H1 (cell line): ENCODE measurements at regions not wholly inside any gene's neighbourhood (a gene's known extent, or its start where the extent isn't known, plus 50 kb on each side); places are given as distances from the start of the nearest gene placed in this dataset.

Experiments
- TF ChIP-seq, protein P1 (sequence below): fragments of 300-600 bp; sonication (generic); IDR thresholded peaks from 2 replicates; pipeline ENCODE4 v1.7.1; 2012; ENCODE audit warnings: low read length, moderate library complexity, mild to moderate bottlenecking, inconsistent platforms; ENCODE audit not compliant: insufficient replicate concordance
- TF ChIP-seq, protein P2 (sequence below): IDR thresholded peaks from 2 replicates; pipeline ENCODE4 v1.6.1; 2011; ENCODE audit warnings: low read depth, mild to moderate bottlenecking, low read length; ENCODE audit not compliant: insufficient read depth

DNA sequence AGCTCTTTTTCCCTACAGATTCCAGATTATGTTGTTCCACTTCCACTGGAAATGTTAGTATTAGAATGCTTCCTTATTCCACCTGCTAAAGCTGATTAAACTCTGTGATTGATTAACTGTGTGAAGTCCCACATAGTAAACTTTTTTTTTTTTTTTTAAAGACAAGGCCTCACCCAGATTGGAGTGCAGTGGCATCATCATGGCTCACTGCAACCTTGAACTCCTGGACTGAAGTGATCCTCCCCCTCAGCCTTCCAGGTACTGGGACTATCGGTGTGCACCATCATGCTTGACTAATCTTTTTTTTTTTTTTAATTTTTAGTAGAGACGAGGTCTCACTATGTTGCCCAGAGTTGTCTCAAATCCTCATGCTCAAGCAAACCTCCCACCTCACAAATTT, 108.5 kb upstream of the RBMS1 start (continued):
- TF ChIP-seq, protein P1, sequence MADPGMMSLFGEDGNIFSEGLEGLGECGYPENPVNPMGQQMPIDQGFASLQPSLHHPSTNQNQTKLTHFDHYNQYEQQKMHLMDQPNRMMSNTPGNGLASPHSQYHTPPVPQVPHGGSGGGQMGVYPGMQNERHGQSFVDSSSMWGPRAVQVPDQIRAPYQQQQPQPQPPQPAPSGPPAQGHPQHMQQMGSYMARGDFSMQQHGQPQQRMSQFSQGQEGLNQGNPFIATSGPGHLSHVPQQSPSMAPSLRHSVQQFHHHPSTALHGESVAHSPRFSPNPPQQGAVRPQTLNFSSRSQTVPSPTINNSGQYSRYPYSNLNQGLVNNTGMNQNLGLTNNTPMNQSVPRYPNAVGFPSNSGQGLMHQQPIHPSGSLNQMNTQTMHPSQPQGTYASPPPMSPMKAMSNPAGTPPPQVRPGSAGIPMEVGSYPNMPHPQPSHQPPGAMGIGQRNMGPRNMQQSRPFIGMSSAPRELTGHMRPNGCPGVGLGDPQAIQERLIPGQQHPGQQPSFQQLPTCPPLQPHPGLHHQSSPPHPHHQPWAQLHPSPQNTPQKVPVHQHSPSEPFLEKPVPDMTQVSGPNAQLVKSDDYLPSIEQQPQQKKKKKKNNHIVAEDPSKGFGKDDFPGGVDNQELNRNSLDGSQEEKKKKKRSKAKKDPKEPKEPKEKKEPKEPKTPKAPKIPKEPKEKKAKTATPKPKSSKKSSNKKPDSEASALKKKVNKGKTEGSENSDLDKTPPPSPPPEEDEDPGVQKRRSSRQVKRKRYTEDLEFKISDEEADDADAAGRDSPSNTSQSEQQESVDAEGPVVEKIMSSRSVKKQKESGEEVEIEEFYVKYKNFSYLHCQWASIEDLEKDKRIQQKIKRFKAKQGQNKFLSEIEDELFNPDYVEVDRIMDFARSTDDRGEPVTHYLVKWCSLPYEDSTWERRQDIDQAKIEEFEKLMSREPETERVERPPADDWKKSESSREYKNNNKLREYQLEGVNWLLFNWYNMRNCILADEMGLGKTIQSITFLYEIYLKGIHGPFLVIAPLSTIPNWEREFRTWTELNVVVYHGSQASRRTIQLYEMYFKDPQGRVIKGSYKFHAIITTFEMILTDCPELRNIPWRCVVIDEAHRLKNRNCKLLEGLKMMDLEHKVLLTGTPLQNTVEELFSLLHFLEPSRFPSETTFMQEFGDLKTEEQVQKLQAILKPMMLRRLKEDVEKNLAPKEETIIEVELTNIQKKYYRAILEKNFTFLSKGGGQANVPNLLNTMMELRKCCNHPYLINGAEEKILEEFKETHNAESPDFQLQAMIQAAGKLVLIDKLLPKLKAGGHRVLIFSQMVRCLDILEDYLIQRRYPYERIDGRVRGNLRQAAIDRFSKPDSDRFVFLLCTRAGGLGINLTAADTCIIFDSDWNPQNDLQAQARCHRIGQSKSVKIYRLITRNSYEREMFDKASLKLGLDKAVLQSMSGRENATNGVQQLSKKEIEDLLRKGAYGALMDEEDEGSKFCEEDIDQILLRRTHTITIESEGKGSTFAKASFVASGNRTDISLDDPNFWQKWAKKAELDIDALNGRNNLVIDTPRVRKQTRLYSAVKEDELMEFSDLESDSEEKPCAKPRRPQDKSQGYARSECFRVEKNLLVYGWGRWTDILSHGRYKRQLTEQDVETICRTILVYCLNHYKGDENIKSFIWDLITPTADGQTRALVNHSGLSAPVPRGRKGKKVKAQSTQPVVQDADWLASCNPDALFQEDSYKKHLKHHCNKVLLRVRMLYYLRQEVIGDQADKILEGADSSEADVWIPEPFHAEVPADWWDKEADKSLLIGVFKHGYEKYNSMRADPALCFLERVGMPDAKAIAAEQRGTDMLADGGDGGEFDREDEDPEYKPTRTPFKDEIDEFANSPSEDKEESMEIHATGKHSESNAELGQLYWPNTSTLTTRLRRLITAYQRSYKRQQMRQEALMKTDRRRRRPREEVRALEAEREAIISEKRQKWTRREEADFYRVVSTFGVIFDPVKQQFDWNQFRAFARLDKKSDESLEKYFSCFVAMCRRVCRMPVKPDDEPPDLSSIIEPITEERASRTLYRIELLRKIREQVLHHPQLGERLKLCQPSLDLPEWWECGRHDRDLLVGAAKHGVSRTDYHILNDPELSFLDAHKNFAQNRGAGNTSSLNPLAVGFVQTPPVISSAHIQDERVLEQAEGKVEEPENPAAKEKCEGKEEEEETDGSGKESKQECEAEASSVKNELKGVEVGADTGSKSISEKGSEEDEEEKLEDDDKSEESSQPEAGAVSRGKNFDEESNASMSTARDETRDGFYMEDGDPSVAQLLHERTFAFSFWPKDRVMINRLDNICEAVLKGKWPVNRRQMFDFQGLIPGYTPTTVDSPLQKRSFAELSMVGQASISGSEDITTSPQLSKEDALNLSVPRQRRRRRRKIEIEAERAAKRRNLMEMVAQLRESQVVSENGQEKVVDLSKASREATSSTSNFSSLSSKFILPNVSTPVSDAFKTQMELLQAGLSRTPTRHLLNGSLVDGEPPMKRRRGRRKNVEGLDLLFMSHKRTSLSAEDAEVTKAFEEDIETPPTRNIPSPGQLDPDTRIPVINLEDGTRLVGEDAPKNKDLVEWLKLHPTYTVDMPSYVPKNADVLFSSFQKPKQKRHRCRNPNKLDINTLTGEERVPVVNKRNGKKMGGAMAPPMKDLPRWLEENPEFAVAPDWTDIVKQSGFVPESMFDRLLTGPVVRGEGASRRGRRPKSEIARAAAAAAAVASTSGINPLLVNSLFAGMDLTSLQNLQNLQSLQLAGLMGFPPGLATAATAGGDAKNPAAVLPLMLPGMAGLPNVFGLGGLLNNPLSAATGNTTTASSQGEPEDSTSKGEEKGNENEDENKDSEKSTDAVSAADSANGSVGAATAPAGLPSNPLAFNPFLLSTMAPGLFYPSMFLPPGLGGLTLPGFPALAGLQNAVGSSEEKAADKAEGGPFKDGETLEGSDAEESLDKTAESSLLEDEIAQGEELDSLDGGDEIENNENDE = no peak
- TF ChIP-seq, protein P2, sequence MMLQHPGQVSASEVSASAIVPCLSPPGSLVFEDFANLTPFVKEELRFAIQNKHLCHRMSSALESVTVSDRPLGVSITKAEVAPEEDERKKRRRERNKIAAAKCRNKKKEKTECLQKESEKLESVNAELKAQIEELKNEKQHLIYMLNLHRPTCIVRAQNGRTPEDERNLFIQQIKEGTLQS = no peak
